Thyroid gland (tissue), 4 donors: ENCODE measurements at regions not wholly inside any gene's neighbourhood (a gene's known extent, or its start where the extent isn't known, plus 50 kb on each side); places are given as distances from the start of the nearest gene placed in this dataset.

Source experiments
- DNase-seq, 2 donors: peaks; one replicate each; pipeline ENCODE4 v3.0.0-alpha.2; 2019
- H3K27ac ChIP-seq, 3 donors: fragments of 200-600 bp; sonication (generic); 1 replicate in 2 of 3; 2 replicates in 1 of 3; pipeline ENCODE4 v1.5.1; 2016 to 2019; ENCODE audit warnings: mild to moderate bottlenecking in 1 of 3, moderate library complexity in 1 of 3
- H3K27me3 ChIP-seq: fragments of 200-600 bp; sonication (generic); one replicate; pipeline ENCODE4 v1.5.1; 2019
- H3K36me3 ChIP-seq, 2 donors: fragments of 200-600 bp; sonication (generic); one replicate each; pipeline ENCODE4 v1.5.1; 2016 to 2019
- H3K4me1 ChIP-seq, 2 donors: fragments of 200-600 bp; sonication (generic); one replicate each; pipeline ENCODE4 v1.5.1; 2017 to 2019
- H3K4me3 ChIP-seq, 3 donors: fragments of 200-600 bp; sonication (generic); replicated peaks in 1 of 3; 1 replicate in 2 of 3; 2 replicates in 1 of 3; pipeline ENCODE4 v1.5.1; 2016; ENCODE audit warnings: mild to moderate bottlenecking in 1 of 3
- H3K9me3 ChIP-seq: fragments of 200-600 bp; sonication (generic); one replicate; pipeline ENCODE4 v1.5.1; 2017
- CTCF ChIP-seq, 6 experiments: fragments of 200-600 bp in 3 of 6; fragments of 450-650 bp in 3 of 6; sonication (generic) in 3 of 6; IDR thresholded peaks; one replicate each; pipeline ENCODE4 v1.5.1; 2016 to 2019; ENCODE audit warnings: antibody characterized with exemption in 6 of 6, mild to moderate bottlenecking in 2 of 6, inconsistent platforms in 1 of 6, moderate library complexity in 1 of 6
- POLR2A ChIP-seq, 2 donors: fragments of 450-650 bp; IDR thresholded peaks; one replicate each; pipeline ENCODE4 v1.6.1; 2017; ENCODE audit warnings: antibody characterized with exemption in 2 of 2, mild to moderate bottlenecking in 2 of 2, moderate library complexity in 1 of 2
- WGBS, 2 donors: methylation state at CpG; one replicate each; pipeline ENCODE4 v1.1.5; 2017; 5-methylcytosine and 5-hydroxymethylcytosine counted together
- intact Hi-C: fragments of 100-400 bp; cut with DNase I; formaldehyde crosslinking; loops from one replicate; pipeline ENCODE4 v1.15.1; 2023

GRCh38 chr2:137870682-137871081 is 93.6 kb upstream of the HNMT start:
- TF ChIP-seq POLR2A (IDR thresholded peaks at IDR 0.05) = no peak
- no peak for TF ChIP-seq CTCF (IDR thresholded peaks at IDR 0.05)
- no peak for DNase-seq
- Histone ChIP-seq H3K4me3 (no peak overlapping the region), H3K27ac (no peak overlapping the region), H3K36me3 (no peaks in the 10 kb centered on the region), H3K9me3 (no peaks in the 10 kb centered on the region), H3K4me1 (no peaks in the 10 kb centered on the region), H3K27me3 (no peaks in the 10 kb centered on the region)
- intact Hi-C loops = no loop called here
- WGBS, 2 donors = 51% methylated on average over 1 of the region's 1 CpG

- 84 to 93% methylated on average over 4 of the region's 4 CpGs for WGBS, 2 donors
- Histone ChIP-seq H3K36me3 (no peaks in the 10 kb centered on the region), H3K4me3 (no peak overlapping the region), H3K4me1 (no peaks in the 10 kb centered on the region), H3K9me3 (no peaks in the 10 kb centered on the region), H3K27me3 (no peaks in the 10 kb centered on the region), H3K27ac (no peak overlapping the region)
- TF ChIP-seq POLR2A (IDR thresholded peaks at IDR 0.05) = no peak
- TF ChIP-seq CTCF (IDR thresholded peaks at IDR 0.05) = no peak
- no peak for DNase-seq
- intact Hi-C loops = no loop called here
Observed at GRCh38 chr2:137872577-137872976, 91.7 kb upstream of the HNMT start.

GRCh38 chr2:137873536-137874244 is 90.6 kb upstream of the HNMT start:
- intact Hi-C loops = no loop called here
- Histone ChIP-seq H3K4me3 (no peak overlapping the region), H3K36me3 (no peaks in the 10 kb centered on the region), H3K9me3 (no peaks in the 10 kb centered on the region), H3K27ac (no peak overlapping the region), H3K27me3 (no peaks in the 10 kb centered on the region), H3K4me1 (no peaks in the 10 kb centered on the region)
- WGBS, 2 donors = 43 to 54% methylated on average over 5 of the region's 5 CpGs
- no peak for TF ChIP-seq POLR2A (IDR thresholded peaks at IDR 0.05)
- no peak for TF ChIP-seq CTCF (IDR thresholded peaks at IDR 0.05)
- no peak for DNase-seq

- H3K4me1 ChIP-seq = no peaks in the 10 kb centered on the region
- H3K4me3 ChIP-seq = no peak overlapping the region
- no peaks in the 10 kb centered on the region for H3K9me3 ChIP-seq
- TF ChIP-seq CTCF (IDR thresholded peaks at IDR 0.05) (no peak), POLR2A (IDR thresholded peaks at IDR 0.05) (no peak)
- no peak for DNase-seq
- no peak overlapping the region for H3K27ac ChIP-seq
- intact Hi-C loops = no loop called here
- H3K36me3 ChIP-seq = no peaks in the 10 kb centered on the region
- 100% methylated on average over 1 of the region's 1 CpG for WGBS, 2 donors
- no peaks in the 10 kb centered on the region for H3K27me3 ChIP-seq
Observed at GRCh38 chr2:137879121-137879520, 85.2 kb upstream of the HNMT start.

- DNase-seq = no peak
- intact Hi-C loops = no loop called here
- Histone ChIP-seq H3K9me3 (no peaks in the 10 kb centered on the region), H3K4me3 (no peak overlapping the region), H3K27ac (no peak overlapping the region), H3K4me1 (no peaks in the 10 kb centered on the region), H3K27me3 (no peaks in the 10 kb centered on the region), H3K36me3 (no peaks in the 10 kb centered on the region)
- TF ChIP-seq CTCF (IDR thresholded peaks at IDR 0.05) = no peak
- TF ChIP-seq POLR2A (IDR thresholded peaks at IDR 0.05) = no peak
- WGBS, 2 donors = 61 to 68% methylated on average over 4 of the region's 4 CpGs
Observed at GRCh38 chr2:137881711-137882110, 82.6 kb upstream of the HNMT start.
